ENCODE measurements at regions not wholly inside any gene's neighbourhood (a gene's known extent, or its start where the extent isn't known, plus 50 kb on each side); places are given as distances from the start of the nearest gene placed in this dataset.

DNA sequence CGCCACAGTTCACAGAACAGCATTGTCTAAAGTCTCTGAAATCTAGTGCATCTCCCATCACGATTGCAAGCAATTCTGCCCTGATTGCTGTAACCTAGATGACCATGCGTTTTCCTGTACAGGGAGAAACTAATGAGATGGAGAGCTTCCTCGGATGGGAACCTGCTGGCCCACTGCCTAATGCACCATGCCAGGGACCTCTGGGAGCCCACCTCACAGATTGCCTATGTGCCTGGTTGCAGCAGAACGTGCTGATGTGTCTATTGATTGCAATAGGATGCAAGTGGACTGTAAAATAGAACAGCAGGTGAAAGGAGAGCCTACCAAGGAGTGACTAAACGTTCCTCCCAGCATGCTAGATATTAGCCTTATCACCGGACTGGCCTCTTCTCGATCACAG is 141.0 kb upstream of the RAB12 start:
- no peaks in the 10 kb centered on the region for H3K36me3 ChIP-seq (ENCODE audit: control insufficient read depth, insufficient read depth, low read length)
- TF ChIP-seq, protein P1, sequence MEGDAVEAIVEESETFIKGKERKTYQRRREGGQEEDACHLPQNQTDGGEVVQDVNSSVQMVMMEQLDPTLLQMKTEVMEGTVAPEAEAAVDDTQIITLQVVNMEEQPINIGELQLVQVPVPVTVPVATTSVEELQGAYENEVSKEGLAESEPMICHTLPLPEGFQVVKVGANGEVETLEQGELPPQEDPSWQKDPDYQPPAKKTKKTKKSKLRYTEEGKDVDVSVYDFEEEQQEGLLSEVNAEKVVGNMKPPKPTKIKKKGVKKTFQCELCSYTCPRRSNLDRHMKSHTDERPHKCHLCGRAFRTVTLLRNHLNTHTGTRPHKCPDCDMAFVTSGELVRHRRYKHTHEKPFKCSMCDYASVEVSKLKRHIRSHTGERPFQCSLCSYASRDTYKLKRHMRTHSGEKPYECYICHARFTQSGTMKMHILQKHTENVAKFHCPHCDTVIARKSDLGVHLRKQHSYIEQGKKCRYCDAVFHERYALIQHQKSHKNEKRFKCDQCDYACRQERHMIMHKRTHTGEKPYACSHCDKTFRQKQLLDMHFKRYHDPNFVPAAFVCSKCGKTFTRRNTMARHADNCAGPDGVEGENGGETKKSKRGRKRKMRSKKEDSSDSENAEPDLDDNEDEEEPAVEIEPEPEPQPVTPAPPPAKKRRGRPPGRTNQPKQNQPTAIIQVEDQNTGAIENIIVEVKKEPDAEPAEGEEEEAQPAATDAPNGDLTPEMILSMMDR (IDR thresholded peaks at IDR 0.05; ENCODE audit: insufficient read depth, low read length, poor library complexity, severe bottlenecking): no peak
- H3K4me3 ChIP-seq (replicated peaks; ENCODE audit: low read depth, low read length): no peak overlapping the region
- no peak for DNase-seq (ENCODE audit: extremely low read depth, insufficient read length)
- peaks cover 1% of the 10 kb centered on the region; the same call in 1 of the 2 replicates for H3K27me3 ChIP-seq (replicated peaks; ENCODE audit: control insufficient read depth, insufficient read depth, low read length)

DNA sequence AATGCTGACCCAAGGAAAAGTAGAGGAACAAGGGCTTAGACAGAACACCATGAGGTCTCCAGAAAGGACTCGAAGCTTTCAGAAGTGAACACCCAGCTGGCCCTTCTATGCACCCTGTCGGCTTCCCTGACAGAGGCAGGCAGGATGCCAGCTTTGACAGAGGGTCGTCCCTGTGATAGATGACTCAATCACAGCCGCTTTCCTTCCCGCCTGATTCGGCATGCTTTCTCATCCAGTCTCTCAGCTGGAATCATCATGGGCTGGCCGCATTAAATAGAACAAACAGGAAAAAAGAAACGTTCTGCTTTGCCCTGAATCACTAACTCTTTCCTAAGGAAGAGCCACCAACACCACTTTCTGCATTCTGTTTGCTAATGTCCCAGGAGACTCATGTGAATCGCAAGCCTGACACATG is 140.3 kb upstream of the RAB12 start:
- no peak for DNase-seq (ENCODE audit: extremely low read depth, insufficient read length)
- Histone ChIP-seq H3K36me3 (ENCODE audit: control insufficient read depth, insufficient read depth, low read length) (no peaks in the 10 kb centered on the region), H3K4me3 (replicated peaks; ENCODE audit: low read depth, low read length) (no peak overlapping the region), H3K27me3 (replicated peaks; ENCODE audit: control insufficient read depth, insufficient read depth, low read length) (peaks cover 1% of the 10 kb centered on the region; the same call in 1 of the 2 replicates)
- TF ChIP-seq, protein P1 (IDR thresholded peaks at IDR 0.05; ENCODE audit: insufficient read depth, low read length, poor library complexity, severe bottlenecking): no peak

DNA sequence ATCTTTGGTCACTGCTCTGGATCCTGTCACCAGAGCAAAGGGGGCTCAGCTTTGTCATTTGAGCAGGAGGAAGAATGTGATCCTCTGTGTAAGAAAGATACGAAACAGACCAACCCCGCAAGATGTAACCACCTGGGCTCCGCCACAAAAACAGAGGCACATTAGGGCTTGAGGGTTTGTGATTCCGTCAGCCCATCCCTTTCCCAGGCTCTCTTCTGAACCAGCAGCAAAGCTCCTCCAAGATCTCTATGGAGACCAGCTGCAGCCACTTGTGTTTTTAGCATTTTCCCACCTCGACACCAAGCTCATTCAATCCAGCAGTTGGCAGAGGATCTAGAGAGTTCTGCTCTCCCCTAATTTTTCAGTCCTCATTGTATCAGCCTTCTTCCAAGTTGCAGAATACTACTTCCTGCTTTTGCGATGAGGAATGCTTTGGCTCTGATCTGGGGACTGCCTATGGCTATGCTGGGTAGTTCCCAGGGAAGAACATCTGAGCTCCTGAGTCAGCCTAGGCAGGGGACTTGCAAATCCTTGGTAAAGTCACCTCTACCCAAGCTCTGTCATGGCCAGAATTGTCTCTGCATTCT is 139.6 kb upstream of the RAB12 start:
- no peak overlapping the region for H3K4me3 ChIP-seq (replicated peaks; ENCODE audit: low read depth, low read length)

DNA sequence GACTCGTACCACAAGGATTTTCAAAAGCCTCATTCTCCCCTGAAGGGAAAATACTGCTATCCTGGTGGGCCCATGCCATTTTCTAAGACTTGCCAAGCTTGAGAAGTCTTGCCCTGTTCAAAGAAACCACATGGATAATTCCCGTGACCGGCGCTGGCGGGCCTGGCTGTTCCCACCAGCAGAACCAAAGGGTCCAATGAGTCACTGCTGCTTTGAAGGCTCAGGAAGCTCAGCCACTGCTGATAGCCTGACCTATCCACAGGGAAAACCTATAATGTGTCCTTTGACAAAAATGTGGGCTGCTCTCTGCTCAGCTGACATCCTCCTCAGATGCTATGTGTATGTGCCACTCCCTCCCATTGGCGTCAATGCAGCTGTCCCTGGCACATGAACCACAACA is 137.9 kb upstream of the RAB12 start:
- no peaks in the 10 kb centered on the region for H3K36me3 ChIP-seq (ENCODE audit: control insufficient read depth, insufficient read depth, low read length)
- TF ChIP-seq, protein P1 (IDR thresholded peaks at IDR 0.05; ENCODE audit: insufficient read depth, low read length, poor library complexity, severe bottlenecking): no peak
- peaks cover 1% of the 10 kb centered on the region; the same call in 1 of the 2 replicates for H3K27me3 ChIP-seq (replicated peaks; ENCODE audit: control insufficient read depth, insufficient read depth, low read length)
- H3K4me3 ChIP-seq (replicated peaks; ENCODE audit: low read depth, low read length): no peak overlapping the region
- no peak for DNase-seq (ENCODE audit: extremely low read depth, insufficient read length)

More for the DNA sequence above, 139.6 kb upstream of the RAB12 start:
- Histone ChIP-seq H3K36me3 (ENCODE audit: control insufficient read depth, insufficient read depth, low read length) (no peaks in the 10 kb centered on the region), H3K27me3 (replicated peaks; ENCODE audit: control insufficient read depth, insufficient read depth, low read length) (peaks cover 1% of the 10 kb centered on the region; the same call in 1 of the 2 replicates)
- TF ChIP-seq, protein P1 (IDR thresholded peaks at IDR 0.05; ENCODE audit: insufficient read depth, low read length, poor library complexity, severe bottlenecking): no peak
- no peak for DNase-seq (ENCODE audit: extremely low read depth, insufficient read length)

DNA sequence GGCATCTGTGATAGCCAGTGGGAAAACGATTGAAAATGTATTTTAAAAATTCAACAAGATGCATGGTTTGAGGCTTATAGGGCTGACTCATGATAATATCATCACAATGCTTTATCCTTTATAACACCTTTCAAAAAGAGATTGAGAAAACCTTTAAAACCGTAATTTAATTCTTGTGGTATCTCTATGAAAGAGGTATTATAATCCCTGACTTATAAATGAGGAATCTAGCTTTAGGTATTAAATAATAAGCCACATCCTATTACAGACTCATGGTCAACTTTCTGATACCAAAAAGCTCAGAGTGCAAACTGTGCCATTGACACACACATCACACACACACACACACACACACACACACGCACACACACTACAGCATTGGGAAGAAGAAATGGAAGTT is 134.6 kb upstream of the RAB12 start:
- no peaks in the 10 kb centered on the region; the same call in 1 of the 2 replicates for H3K27me3 ChIP-seq (replicated peaks; ENCODE audit: control insufficient read depth, insufficient read depth, low read length)
- no peak overlapping the region for H3K4me3 ChIP-seq (replicated peaks; ENCODE audit: low read depth, low read length)
- TF ChIP-seq, protein P1 (IDR thresholded peaks at IDR 0.05; ENCODE audit: insufficient read depth, low read length, poor library complexity, severe bottlenecking): no peak
- no peak for DNase-seq (ENCODE audit: extremely low read depth, insufficient read length)
- H3K36me3 ChIP-seq (ENCODE audit: control insufficient read depth, insufficient read depth, low read length): no peaks in the 10 kb centered on the region

DNA sequence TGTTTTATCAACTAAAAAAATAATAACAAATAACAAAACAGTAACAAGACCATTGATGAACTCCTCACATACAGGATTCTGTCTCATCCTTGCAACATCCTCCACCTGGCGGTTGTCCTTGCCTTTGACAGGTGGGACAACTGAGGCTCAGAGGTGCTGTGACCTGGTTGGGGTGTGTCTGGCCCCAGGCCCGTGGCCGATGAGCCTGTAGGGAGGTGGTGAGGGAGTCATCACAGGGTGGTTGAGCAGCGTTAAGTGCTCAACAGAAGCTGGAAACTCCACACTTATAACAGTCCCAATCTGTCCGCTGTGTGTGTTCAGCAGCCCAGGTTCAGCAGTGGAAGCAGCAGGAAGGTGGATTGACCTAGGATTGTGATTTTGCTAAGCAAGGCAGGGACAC is 131.6 kb upstream of the RAB12 start:
- Histone ChIP-seq H3K4me3 (replicated peaks; ENCODE audit: low read depth, low read length) (no peak overlapping the region), H3K27me3 (replicated peaks; ENCODE audit: control insufficient read depth, insufficient read depth, low read length) (no peaks in the 10 kb centered on the region; the same call in none of the 2 replicates), H3K36me3 (ENCODE audit: control insufficient read depth, insufficient read depth, low read length) (no peaks in the 10 kb centered on the region)
- TF ChIP-seq, protein P1 (IDR thresholded peaks at IDR 0.05; ENCODE audit: insufficient read depth, low read length, poor library complexity, severe bottlenecking): no peak
- DNase-seq (ENCODE audit: extremely low read depth, insufficient read length): no peak
